AG10803 (cell line): ENCODE measurements at regions not wholly inside any gene's neighbourhood (a gene's known extent, or its start where the extent isn't known, plus 50 kb on each side); places are given as distances from the start of the nearest gene placed in this dataset.

Experiments used
- DNase-seq: peaks from one replicate; pipeline ENCODE4 v3.0.0; 2010; ENCODE audit warnings: low read depth
- H3K4me3 ChIP-seq: 2 replicates; pipeline ENCODE4 v1.5.1; 2011; ENCODE audit warnings: mild to moderate bottlenecking, low read length, control low read depth
- TF ChIP-seq, protein P1 (sequence below): conservative IDR thresholded peaks from 2 replicates; pipeline ENCODE4 v1.5.1; 2011; ENCODE audit warnings: mild to moderate bottlenecking, low read length, control low read depth, inconsistent platforms

GRCh38 chr14:53237488-53237887, 84.4 kb upstream of the DDHD1 start:
- no peak overlapping the region for H3K4me3 ChIP-seq
- TF ChIP-seq, protein P1, sequence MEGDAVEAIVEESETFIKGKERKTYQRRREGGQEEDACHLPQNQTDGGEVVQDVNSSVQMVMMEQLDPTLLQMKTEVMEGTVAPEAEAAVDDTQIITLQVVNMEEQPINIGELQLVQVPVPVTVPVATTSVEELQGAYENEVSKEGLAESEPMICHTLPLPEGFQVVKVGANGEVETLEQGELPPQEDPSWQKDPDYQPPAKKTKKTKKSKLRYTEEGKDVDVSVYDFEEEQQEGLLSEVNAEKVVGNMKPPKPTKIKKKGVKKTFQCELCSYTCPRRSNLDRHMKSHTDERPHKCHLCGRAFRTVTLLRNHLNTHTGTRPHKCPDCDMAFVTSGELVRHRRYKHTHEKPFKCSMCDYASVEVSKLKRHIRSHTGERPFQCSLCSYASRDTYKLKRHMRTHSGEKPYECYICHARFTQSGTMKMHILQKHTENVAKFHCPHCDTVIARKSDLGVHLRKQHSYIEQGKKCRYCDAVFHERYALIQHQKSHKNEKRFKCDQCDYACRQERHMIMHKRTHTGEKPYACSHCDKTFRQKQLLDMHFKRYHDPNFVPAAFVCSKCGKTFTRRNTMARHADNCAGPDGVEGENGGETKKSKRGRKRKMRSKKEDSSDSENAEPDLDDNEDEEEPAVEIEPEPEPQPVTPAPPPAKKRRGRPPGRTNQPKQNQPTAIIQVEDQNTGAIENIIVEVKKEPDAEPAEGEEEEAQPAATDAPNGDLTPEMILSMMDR, result no peak
- no peak for DNase-seq

DNA sequence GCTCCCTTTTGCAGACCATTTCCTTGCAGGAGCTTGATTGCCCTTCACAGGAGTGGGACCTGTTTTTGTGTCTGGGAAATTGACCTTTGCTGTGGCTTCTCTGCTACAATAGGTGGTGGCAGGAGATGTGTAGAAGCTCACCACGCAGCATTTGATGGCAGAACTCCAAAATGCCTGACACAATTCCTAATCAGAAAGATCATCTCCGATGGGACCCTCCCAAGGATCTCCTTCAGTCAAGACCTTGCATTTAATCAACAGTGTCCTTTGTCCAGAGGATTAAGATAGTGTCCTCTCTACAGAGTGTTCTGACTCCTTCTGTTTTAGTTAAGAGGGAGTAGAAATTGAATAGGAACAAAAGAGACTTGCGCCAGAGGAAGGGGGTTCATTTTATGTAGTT, 83.6 kb upstream of the DDHD1 start:
- TF ChIP-seq, protein P1, result no peak
- no peak for DNase-seq
- no peak overlapping the region for H3K4me3 ChIP-seq

DNA sequence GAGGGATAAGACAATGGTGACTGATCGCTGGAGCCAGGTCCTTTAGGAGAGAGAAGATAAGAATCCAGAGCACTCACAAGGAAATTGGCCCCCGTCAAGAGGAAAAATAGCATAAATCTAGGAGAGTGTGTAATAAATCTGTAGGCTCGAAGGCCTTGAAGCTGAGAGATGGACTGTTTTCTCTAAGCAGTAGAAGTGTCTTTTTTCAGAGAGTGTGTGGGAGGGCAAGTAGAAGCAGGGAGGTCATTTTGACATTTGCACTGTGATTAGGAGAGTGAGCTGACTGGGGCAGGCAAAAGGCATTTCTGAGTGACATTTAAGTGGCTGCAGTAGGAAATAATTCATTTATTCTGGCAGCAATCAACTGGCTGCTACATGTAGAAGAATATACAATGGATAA, 78.0 kb upstream of the DDHD1 start:
- TF ChIP-seq, protein P1, result no peak
- no peak for DNase-seq

DNA sequence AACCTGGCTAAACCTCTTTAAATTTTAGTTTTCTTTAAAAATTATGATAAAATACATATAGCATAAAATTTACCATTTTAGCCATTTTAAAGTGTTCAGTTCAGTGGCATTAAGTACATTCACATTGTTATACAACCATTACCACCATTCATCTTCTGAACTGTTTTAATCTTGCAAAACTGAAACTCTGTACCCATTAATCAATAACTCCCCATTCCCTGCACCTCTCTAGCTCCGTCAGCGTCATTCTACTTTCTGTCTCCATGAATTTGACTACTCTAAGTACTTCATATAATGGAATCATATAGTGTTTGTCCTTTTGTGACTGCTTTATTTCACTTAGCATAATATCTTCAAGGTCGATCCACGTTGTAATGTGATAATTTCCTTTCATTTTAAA, 75.8 kb upstream of the DDHD1 start:
- DNase-seq, result no peak
- H3K4me3 ChIP-seq, result no peak overlapping the region
- TF ChIP-seq, protein P1, result no peak

More for the DNA sequence above, 78.0 kb upstream of the DDHD1 start:
- H3K4me3 ChIP-seq, result no peak overlapping the region

DNA sequence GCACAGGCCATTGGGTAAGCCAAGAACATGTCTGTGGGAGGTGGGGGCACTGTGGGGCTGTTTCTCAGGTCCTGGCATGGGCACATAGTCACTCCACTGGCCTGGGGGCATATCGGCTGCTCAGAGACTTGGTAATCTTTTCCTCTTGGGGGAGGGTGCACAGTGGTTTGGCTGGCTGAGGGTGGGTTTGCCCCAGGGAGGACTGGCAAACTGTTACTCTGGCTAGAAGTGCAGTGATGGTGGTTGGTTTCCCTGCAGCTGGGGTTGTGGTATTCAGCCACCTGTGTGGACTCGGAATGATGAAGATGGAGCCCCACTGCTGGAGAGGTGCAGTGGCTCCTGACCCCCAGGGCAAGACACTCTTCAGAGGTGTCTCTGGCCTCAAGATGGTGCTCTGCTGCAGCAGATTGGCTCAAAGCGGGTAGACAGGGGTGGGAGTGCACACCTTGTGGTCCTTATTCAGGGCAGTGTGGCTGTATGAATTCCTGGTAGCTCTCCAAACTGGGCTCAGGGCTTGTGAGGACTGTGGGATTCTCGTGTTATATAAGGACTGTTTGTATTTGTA, 74.1 kb upstream of the DDHD1 start:
- no peak for DNase-seq
- no peak overlapping the region for H3K4me3 ChIP-seq
- TF ChIP-seq, protein P1, result no peak

DNA sequence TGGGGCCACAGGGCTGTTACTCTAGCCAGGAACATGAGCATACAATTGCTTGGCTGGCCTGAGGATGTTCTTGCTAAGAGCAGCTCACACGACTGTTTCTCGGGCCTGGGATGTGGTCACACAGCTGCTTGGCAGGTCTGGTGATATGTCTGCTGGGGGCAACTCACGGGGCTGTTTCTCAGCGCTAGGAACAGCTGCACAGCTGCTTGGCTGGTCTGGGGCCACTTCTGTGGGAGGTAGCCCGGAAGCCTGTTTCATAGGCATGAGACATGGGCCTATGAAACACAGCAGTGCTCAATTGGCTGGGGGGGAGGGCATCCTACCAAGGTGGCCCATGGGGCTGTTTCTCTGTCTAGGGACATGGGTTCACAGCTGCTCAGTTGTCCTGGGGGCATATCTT, 73.4 kb upstream of the DDHD1 start:
- TF ChIP-seq, protein P1, result no peak
- peak; percentile 4 for DNase-seq
- no peak overlapping the region for H3K4me3 ChIP-seq

DNA sequence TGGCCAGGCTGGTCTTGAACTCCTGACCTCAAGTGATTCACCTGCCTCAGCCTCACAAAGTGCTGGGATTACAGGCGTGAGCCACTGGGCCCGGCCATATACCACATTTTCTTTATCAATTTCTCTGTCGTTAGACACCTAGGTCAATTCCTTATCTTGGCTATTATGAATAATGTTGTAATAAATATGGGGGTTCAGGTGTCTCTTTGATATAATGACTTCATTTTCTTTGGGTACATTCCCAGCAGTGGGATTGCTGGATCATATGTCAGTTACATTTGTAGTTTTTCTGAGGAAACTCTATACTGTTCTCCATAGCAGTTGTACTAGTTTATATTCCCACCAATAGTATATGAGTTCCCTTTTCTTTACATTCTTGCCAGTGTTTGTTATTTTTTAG, 67.8 kb upstream of the DDHD1 start:
- no peak for DNase-seq
- H3K4me3 ChIP-seq, result no peak overlapping the region
- TF ChIP-seq, protein P1, result no peak
